ENCODE measurements at regions not wholly inside any gene's neighbourhood (a gene's known extent, or its start where the extent isn't known, plus 50 kb on each side); places are given as distances from the start of the nearest gene placed in this dataset.

- DNase-seq (ENCODE audit: low spot score): no peak
Observed at GRCh38 chr3:23746441-23746840, 59.3 kb upstream of the UBE2E1 start.

GRCh38 chr3:23747841-23748240 is 57.9 kb upstream of the UBE2E1 start:
- DNase-seq (ENCODE audit: low spot score): no peak

GRCh38 chr3:23748398-23749110 is 57.2 kb upstream of the UBE2E1 start:
- peak; percentile 27 for DNase-seq (ENCODE audit: low spot score)

GRCh38 chr3:23749609-23750008 is 56.1 kb upstream of the UBE2E1 start:
- DNase-seq (ENCODE audit: low spot score): no peak

DNA sequence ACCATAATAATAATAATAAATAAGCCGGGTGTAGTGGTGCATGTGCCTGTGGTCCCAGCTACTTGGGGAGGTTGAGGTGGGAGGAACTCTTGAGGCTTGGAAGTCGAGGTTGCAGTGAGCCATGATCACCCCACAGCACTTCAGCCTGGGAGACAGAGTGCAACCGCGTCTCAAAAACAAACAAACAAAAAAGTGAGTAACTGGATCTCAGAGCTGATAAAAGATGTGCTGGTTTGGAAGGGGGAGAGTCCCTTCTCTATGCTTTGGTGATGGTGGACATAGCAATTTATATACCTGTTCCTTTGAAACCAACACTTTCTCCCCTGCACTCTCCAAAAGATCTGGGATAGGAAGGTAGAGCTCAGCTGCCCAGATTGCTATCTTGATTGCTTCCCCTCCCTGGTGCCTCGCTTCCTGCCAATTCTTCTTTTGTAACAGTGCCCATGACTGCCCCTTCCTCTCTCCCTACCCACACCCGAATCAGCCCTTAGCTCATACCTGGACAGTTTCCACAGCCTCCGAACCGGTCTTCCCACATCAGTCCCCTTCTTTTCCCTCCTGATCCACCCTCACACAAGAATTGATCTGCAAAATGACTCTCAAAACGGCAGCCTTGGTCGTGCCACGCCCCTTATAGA is 55.1 kb upstream of the UBE2E1 start:
- no peak for DNase-seq (ENCODE audit: low spot score)

DNA sequence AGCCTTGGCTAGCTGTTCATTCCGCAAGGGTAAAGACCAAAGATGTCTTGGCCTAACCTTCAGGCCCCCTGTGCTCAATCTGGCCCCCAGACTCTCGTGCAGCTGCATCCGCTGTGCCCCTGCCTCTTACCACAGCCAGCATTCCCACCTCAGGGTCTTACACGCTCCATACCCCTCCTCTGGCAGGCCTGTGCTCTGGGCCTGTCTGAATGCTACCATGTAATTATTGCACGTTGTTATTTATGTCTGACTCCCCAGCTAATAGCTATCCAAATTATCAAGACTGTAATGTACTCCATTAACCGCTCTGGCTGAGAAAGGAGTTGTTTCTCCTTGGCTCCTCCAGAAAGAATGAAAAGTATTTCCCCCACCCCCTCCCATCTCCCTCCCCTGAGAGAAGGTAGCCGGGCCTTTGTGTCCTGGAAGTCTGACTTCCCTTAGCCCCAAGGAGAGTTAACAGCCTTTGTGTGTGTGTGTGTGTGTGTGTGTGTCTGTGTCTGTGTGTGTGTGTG is 54.5 kb upstream of the UBE2E1 start:
- peak; percentile 66 for DNase-seq (ENCODE audit: low spot score)

DNA sequence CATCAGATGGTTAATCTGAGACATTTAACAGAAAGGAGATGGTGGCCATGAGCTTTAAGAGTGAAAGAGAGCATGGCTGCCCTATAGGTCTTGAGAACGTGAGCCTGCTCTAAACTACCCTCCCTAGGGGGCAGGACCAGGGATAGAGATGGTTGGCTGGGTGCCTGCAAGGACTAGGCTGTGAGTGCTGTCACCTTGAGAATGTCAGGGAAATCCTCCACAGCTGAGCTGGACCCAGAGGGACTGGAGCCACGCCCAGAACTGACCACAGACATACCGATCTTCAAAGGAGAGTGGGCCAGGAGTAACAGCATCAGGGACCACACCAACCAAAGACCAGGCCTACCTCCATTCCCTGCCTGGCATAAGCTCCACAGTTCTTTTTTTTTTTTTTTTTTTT is 53.6 kb upstream of the UBE2E1 start:
- DNase-seq (ENCODE audit: low spot score): no peak

- no peak for DNase-seq (ENCODE audit: low spot score)
Observed at GRCh38 chr3:23754215-23754614, 51.5 kb upstream of the UBE2E1 start.

All from GM03348 (cell line).